H54 (cell line): ENCODE measurements at regions not wholly inside any gene's neighbourhood (a gene's known extent, or its start where the extent isn't known, plus 50 kb on each side); places are given as distances from the start of the nearest gene placed in this dataset.

Experiments used
- DNase-seq: peaks from one replicate; pipeline ENCODE4 v3.0.0; 2011; ENCODE audit warnings: low spot score, mixed read lengths; ENCODE audit not compliant: insufficient read length
- FAIRE-seq: peaks from 3 replicates; lab custom pipeline; 2011; peaks lifted over from hg19 to GRCh38; lab: Jason Lieb, UNC
- POLR2A ChIP-seq: IDR thresholded peaks from 2 replicates; pipeline ENCODE4 v1.6.1; 2011; ENCODE audit warnings: low read depth, mild to moderate bottlenecking, low read length

DNA sequence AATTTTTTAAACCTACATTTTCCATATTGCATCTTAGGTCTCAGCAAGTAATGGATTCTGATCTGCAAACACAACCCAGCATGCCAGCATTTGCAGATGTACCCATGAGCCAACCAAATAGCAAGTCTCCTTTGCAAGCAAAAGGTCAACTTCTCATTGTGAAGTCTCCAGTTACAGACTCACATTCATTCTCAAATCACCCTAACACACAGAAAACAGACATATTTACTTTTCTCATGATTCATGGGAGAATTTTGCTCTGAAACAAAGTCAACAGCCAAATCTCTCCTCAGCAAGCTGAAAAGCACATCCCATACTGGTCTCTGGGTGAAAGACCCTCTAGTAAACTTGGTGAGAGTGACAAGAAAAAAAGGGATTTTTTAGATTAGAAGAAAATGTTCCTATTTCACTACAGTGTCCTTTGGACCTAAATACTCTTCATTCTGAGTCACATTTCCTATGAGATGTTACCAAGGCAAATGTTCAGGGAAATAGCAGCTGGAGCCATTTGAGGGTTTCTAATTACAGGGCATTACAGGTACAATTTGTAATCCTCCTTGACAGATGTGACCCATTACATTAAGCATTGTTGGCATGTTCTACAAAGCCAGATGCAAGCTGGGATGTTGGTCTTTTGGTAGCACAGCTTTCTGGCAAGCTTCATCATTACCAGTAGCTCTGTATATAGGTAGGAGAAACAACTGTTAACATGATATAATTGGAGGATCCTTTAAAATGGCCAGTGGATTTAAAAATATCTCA is 383.3 kb downstream of the SMARCA1 start:
- TF ChIP-seq POLR2A: no peak
- no peak for DNase-seq
- peak; percentile 57 for FAIRE-seq

DNA sequence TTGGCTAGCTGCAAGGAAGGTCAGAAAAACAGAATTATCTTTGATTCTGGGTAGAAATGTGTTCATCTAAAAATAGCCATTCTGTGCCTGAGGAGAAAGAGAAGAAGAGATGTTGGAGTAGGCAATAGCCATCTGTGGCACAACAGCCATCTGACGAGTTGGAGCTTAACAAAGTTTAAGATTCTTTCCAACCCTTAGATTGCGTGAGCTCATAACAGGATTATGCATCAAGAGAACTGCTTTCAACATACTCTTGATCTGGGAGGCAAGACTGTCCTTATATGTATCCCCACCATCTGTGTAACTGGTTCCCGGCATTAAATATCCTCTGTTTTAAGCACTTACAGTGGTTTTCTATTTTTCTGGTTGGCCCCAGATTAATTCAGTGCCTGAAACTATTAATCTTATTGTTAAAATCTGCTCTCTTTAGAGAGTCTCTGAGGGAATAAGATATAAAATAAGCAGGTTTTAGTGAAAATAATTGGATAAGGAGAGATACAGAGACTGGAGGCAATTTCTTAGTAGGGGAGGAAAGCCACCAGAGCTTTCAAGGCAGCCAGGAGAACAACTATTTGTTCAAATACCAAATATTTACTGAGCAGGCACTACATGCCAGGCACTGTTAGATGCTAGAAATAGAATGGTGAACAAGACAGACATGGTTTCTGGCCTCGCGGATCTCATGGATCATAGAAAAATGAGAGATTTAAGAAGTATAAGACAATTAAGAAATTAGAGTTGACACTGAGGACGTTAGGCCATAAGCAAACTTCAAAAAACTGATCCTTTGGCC is 398.0 kb downstream of the SMARCA1 start:
- DNase-seq: no peak
- FAIRE-seq: no peak
- no peak for TF ChIP-seq POLR2A

DNA sequence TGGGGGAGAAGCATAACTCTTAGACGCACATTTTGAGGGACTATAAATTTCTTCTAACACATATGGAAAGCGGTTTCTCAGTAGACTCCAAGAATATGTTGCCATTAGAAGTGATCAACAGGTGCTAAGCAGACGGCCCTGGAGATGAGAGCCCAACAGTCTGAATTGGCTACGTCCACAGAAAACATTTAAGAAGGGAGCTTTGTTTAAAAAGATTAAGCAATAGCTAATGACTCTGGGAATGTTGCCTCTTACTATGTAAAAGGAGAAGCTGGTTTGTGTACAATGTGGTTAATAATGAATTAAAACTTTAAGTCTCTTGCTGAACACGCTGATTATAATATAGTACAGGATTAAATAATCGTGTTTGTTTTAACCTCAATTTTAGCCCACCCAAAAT is 399.5 kb downstream of the SMARCA1 start:
- DNase-seq (no peak), FAIRE-seq (no peak)
- no peak for TF ChIP-seq POLR2A

DNA sequence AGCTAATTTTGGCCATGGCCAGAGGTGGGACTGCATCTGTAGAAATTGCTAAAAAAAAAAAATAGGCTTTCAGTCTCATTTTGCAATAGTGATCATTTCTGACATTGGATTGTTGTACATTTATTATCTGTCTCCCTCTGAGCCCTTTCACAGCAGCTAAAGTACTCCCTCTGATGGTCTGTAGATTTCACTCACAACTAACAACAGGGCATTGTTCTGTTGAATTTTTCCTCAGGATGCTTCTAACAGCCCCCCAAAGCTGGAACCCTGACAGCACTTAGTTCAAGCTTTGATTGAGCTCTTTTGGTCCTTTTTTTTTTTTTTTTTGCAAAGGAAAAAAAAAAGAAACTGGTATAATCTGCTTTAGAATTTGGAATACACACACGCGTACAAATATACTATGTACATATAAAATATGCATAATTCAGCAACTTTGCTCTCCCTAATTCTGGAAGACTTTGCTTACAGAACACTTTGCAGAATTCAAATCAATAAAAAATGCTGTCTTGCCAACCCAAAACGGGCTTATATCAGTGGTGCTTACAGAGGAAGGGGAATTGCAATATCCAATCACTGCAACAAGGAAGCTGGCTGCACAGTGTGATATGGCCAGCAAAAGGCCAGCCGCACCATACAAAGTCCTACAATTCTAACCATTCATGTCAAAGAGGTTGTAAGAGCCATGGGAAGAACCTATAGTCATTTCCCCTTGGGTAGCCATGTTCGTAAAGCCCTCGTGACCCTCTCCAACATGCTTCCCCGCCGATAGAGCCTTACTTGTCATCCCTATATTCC is 406.4 kb downstream of the SMARCA1 start:
- no peak for TF ChIP-seq POLR2A
- FAIRE-seq (no peak), DNase-seq (no peak)

DNA sequence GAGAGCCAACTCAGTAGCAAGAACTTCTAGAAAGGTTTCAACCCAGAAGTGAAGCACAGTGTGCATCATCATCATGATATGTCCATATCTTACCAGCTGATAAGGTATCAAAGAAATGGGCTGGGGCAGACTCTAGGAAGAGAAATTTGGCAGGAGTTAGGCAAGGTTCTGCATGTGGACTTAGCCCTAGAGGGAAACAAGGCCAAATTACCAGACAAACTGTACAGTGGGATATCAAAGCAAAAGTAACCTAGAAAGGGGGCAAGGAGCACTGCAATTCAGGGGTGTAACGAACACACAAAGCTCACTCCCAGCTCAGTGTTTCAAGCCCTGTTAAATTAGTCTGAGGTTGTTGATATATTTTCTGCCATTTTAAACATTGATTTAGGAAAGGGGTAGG is 407.4 kb downstream of the SMARCA1 start:
- DNase-seq (no peak), FAIRE-seq (no peak)

DNA sequence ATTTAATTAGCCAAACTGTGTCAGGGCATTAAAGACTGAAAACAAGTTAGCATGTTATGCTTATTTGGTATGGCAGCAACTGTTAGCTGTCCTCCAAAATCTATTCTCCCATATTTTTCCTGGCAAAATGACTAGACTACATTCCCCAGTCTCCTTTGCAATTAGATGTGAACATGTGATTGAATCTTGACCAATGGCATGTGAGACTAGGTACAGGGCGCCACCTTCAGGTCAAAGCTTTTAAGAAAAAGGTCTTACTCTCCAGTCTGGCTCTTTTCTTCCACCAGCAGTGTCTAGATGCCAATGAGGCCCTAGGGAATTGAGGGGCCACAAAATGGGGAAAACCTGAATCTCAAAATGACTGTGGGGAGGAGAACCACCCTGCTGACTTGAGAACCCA is 408.2 kb downstream of the SMARCA1 start:
- no peak for TF ChIP-seq POLR2A
- FAIRE-seq (peak; percentile 41), DNase-seq (peak; percentile 19)

More for the DNA sequence above, 407.4 kb downstream of the SMARCA1 start:
- TF ChIP-seq POLR2A: no peak

DNA sequence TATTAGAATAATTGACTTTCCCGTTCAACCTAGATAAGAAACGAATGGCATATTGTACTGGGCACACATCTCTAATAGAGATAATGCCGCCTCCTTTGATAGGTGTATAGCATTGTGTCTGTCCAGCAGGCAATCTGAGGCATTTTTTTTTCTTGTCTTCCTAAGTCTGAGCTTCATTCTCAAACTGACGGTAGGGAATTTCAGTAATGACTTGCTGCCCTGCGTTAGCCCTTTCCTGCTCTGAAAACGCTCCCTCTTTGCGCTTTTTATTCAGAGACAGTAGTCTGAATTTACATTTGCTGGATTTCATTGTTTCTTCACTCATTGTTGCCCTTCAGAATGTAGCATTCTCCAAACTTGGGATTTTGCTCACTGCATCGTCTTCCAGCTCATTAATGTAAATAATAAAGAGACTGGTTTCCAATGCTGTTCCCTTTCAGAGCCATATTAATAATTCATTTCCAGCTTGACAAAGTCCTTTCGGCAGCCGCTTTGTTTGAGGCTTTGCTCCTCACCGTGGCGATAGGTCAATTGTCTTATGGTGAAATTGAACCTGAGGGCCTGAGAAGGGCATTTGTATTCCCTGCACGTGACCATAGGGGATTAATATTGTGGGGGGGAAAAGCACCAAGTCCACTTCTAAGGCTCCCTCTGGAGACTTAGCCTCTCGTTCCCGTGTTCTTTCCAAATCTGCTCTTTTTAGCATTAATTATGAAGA is 412.1 kb downstream of the SMARCA1 start:
- DNase-seq: no peak
- no peak for FAIRE-seq
- no peak for TF ChIP-seq POLR2A

DNA sequence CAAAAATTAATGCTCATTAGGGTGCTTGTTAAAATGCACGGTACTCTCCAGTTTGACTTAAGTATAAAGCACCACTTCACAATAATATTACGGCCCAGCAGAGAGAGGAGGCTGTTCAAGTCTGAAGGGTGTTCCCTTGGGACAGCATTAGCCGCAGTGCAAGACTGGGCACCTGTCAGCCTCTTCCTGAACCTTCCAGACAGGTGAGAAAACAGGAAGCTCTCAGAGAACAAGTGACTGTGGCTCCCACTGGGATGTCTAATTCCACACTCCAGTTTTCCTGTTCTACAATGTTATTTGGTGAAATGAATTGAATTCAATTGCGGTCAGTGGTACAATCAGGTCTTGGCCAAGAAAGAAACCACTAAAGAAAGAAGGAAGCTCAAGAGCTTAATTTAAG is 414.4 kb downstream of the SMARCA1 start:
- FAIRE-seq (no peak), DNase-seq (no peak)
- TF ChIP-seq POLR2A: no peak

DNA sequence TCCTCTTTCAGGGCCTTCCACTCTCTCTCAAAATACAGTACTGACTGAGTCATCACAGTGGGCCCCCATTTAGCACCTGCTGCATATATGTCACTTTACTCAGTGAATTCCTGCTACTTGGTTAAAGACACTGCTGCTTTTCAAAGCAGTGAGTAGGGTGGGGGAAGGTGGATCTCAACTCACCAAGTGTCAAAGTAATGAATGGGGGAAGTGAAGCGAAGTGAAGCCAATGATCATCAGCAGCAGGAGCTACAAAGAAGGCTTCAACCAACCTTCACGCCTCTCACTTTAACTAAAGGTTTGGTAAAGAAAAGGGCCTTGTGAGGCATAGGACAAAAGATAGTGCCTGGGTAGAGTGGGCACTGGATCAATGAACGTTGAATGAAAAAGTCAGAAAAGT is 424.1 kb downstream of the SMARCA1 start:
- no peak for FAIRE-seq

DNA sequence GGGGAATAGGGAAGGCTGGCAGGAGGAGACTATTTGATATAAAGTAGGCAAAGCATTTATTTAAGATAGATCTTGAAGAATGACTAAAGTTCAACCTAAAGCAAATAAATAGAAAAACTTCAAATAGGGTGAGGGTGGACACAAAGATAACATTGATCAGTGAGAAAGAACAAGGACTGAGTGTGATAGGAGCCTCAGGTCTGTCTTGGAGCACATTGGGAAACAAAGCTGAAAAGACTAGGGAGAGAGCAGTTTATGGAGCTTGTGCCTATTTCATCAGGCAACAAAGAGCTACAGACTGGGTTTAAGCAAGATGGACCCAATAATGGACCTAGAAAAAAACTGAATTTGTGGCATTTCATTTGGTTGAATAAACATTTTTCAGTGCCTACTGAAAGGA is 425.6 kb downstream of the SMARCA1 start:
- FAIRE-seq: no peak
- DNase-seq: no peak
- TF ChIP-seq POLR2A: no peak

More for the DNA sequence above, 424.1 kb downstream of the SMARCA1 start:
- no peak for TF ChIP-seq POLR2A
- no peak for DNase-seq

DNA sequence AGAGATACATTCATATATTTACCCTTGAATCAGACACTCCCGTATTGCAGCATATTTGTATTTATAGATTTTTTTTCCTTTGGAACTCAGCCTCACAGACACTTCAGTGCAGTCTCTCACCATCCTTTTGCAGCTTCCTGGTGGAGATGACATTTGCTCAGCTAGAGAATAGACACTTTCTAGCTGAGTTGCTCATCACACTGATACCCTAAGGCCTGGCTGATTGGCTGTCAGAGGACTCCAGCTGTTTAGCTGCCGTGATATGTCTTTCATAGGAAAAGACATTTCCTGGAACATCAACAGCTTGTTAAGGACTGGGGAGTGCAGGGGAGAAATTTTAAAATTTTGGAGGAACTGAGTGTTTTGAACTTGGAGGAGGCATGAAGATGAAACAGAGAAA is 429.6 kb downstream of the SMARCA1 start:
- no peak for TF ChIP-seq POLR2A
- DNase-seq (no peak), FAIRE-seq (no peak)

DNA sequence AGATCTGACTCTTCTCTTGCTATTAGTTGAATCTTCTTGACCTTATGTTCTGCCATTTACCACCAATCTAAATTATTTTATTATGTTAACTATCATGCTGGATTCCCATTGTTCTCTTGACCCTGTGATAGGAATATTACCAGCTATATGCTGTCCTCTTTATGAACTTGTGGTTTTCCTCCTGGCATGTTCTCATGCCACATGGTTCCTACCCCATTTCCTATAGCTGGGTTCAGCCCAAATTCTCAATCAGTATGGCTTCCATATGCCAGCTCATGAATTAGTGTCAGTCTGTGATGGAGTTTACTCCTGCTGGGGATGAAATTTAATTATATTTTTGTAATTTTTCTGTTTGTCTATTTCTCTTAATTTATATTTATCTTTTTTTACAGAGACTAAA is 430.5 kb downstream of the SMARCA1 start:
- FAIRE-seq (no peak), DNase-seq (no peak)
- no peak for TF ChIP-seq POLR2A

DNA sequence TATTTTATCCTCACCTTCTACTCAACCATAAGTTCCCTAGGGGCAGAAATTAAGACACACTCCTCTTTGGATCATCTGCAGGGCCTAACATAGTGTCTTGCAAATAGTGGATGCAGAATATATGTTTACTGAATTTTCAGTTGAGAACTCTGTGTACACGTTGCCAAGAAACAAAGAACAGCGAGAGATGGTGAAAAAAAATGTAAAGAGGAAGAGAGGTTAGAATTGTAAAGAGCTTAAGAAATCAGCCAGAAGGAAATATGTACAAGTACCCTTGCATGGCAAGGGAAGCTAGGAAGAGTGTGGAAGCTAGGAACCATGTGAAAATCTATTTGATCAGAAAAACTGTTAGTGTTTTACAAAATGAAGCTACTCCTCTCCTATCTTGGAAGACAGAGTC is 431.0 kb downstream of the SMARCA1 start:
- no peak for TF ChIP-seq POLR2A
- no peak for DNase-seq
- no peak for FAIRE-seq
